Neural progenitor cell (in vitro differentiated cells): ENCODE measurements at regions not wholly inside any gene's neighbourhood (a gene's known extent, or its start where the extent isn't known, plus 50 kb on each side); places are given as distances from the start of the nearest gene placed in this dataset.
A peak's percentile ranks its signal among the peaks of the same experiment; 100 is the strongest.

Source experiments
- DNase-seq: peaks from one replicate; pipeline ENCODE4 v3.0.0-alpha.2; 2016; ENCODE audit warnings: low spot score
- H2AFZ ChIP-seq: fragments of 200-600 bp; sonication (generic); replicated peaks from 2 replicates; pipeline ENCODE4 v1.6.1; 2016; ENCODE audit warnings: antibody characterized with exemption
- H3F3A ChIP-seq: fragments of 200-600 bp; sonication (generic); 2 replicates; pipeline ENCODE4 v1.6.1; 2016; ENCODE audit warnings: antibody characterized with exemption, low read depth
- H3K27ac ChIP-seq: fragments of 200-600 bp; sonication (generic); 2 replicates; pipeline ENCODE4 v1.5.1; 2016; ENCODE audit warnings: mild to moderate bottlenecking
- H3K27me3 ChIP-seq: fragments of 200-600 bp; sonication (generic); 2 replicates; pipeline ENCODE4 v1.6.1; 2016; ENCODE audit warnings: mild to moderate bottlenecking, moderate library complexity
- H3K36me3 ChIP-seq: fragments of 200-600 bp; sonication (generic); 2 replicates; pipeline ENCODE4 v1.5.1; 2016
- H3K4me1 ChIP-seq: fragments of 200-600 bp; sonication (generic); 2 replicates; pipeline ENCODE4 v1.6.1; 2016; ENCODE audit warnings: mixed run types
- H3K4me2 ChIP-seq: fragments of 200-600 bp; sonication (generic); 2 replicates; pipeline ENCODE4 v1.6.1; 2016
- H3K4me3 ChIP-seq: fragments of 200-600 bp; sonication (generic); 2 replicates; pipeline ENCODE4 v1.5.1; 2016
- H3K79me2 ChIP-seq: fragments of 200-600 bp; sonication (generic); 2 replicates; pipeline ENCODE4 v1.6.1; 2016; ENCODE audit warnings: low read depth
- H3K9ac ChIP-seq: fragments of 200-600 bp; sonication (generic); 2 replicates; pipeline ENCODE4 v1.6.1; 2016
- H3K9me3 ChIP-seq: fragments of 200-600 bp; sonication (generic); 2 replicates; pipeline ENCODE4 v1.5.1; 2016; ENCODE audit warnings: low read depth
- H4K20me1 ChIP-seq: fragments of 200-600 bp; sonication (generic); 2 replicates; pipeline ENCODE4 v1.6.1; 2016; ENCODE audit warnings: low read depth
- H3K27ac Mint-ChIP-seq: 3 replicates; pipeline ENCODE4 v1.8.0; 2021; ENCODE audit warnings: mixed read lengths
- H3K27me3 Mint-ChIP-seq: 2 replicates; pipeline ENCODE4 v1.8.0; 2022; ENCODE audit warnings: low read depth, mild to moderate bottlenecking, inconsistent platforms, moderate library complexity, mixed read lengths; ENCODE audit not compliant: insufficient read depth
- H3K36me3 Mint-ChIP-seq: 3 replicates; pipeline ENCODE4 v1.8.0; 2021; ENCODE audit warnings: mixed read lengths
- H3K4me1 Mint-ChIP-seq: 3 replicates; pipeline ENCODE4 v1.8.0; 2021; ENCODE audit warnings: mixed read lengths
- H3K4me3 Mint-ChIP-seq: 3 replicates; pipeline ENCODE4 v1.8.0; 2021; ENCODE audit warnings: mild to moderate bottlenecking, moderate library complexity, mixed read lengths
- H3K9me3 Mint-ChIP-seq: 3 replicates; pipeline ENCODE4 v1.8.0; 2020; ENCODE audit warnings: mixed read lengths
- EZH2 ChIP-seq: fragments of 200-600 bp; sonication (generic); IDR thresholded peaks from 2 replicates; pipeline ENCODE4 v1.6.1; 2017; ENCODE audit warnings: antibody characterized with exemption, mild to moderate bottlenecking, moderate library complexity
- EZH2phosphoT487 ChIP-seq: fragments of 200-600 bp; sonication (generic); IDR thresholded peaks from 2 replicates; pipeline ENCODE4 v1.6.1; 2017; ENCODE audit warnings: antibody characterized with exemption
- TF ChIP-seq, protein P1 (sequence below): fragments of 200-600 bp; sonication (generic); IDR thresholded peaks from 2 replicates; pipeline ENCODE4 v1.5.1; 2017; ENCODE audit warnings: antibody characterized with exemption, mild to moderate bottlenecking

DNA sequence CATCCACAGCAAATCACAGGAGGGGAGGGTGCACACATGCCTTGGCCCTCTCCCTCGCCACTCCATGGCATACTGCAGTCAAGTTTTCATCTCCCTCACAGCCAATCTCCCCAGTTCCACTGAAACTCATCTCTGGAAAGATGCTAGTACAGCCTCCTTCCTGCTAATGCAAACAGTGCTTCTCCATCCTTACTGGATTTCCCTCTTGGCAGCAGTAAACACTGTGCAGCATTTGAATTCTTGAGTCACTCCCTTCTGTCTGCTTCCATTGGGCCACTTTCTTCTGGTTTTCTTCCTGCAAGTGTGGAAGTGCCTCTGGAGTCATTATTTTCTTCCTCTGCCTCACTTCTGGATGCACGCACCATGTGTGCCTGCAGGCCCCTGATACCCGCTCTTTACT lies 460.3 kb downstream of the QKI start:
- H2AFZ ChIP-seq = peak overlapping the region; percentile 10
- H3K4me2 ChIP-seq = no peak overlapping the region
- H3K27me3 ChIP-seq = no peaks in the 10 kb centered on the region
- no peak overlapping the region for H3K4me3 ChIP-seq
- no peak overlapping the region for H3K27ac ChIP-seq
- no peaks in the 10 kb centered on the region for H4K20me1 ChIP-seq
- Mint-ChIP-seq H3K27ac (no peak overlapping the region), H3K4me3 (no peak overlapping the region), H3K36me3 (no peaks in the 10 kb centered on the region), H3K9me3 (peaks cover 5% of the 10 kb centered on the region), H3K4me1 (no peaks in the 10 kb centered on the region), H3K27me3 (peaks cover 3% of the 10 kb centered on the region)
- no peaks in the 10 kb centered on the region for H3K79me2 ChIP-seq
- peaks cover 6% of the 10 kb centered on the region for H3K4me1 ChIP-seq
- DNase-seq = no peak
- H3K36me3 ChIP-seq = no peaks in the 10 kb centered on the region
- no peaks in the 10 kb centered on the region for H3K9me3 ChIP-seq
- TF ChIP-seq EZH2phosphoT487 = no peak
- TF ChIP-seq, protein P1, sequence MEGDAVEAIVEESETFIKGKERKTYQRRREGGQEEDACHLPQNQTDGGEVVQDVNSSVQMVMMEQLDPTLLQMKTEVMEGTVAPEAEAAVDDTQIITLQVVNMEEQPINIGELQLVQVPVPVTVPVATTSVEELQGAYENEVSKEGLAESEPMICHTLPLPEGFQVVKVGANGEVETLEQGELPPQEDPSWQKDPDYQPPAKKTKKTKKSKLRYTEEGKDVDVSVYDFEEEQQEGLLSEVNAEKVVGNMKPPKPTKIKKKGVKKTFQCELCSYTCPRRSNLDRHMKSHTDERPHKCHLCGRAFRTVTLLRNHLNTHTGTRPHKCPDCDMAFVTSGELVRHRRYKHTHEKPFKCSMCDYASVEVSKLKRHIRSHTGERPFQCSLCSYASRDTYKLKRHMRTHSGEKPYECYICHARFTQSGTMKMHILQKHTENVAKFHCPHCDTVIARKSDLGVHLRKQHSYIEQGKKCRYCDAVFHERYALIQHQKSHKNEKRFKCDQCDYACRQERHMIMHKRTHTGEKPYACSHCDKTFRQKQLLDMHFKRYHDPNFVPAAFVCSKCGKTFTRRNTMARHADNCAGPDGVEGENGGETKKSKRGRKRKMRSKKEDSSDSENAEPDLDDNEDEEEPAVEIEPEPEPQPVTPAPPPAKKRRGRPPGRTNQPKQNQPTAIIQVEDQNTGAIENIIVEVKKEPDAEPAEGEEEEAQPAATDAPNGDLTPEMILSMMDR = no peak
- TF ChIP-seq EZH2 = no peak
- no peak overlapping the region for H3K9ac ChIP-seq
- no peaks in the 10 kb centered on the region for H3F3A ChIP-seq

DNA sequence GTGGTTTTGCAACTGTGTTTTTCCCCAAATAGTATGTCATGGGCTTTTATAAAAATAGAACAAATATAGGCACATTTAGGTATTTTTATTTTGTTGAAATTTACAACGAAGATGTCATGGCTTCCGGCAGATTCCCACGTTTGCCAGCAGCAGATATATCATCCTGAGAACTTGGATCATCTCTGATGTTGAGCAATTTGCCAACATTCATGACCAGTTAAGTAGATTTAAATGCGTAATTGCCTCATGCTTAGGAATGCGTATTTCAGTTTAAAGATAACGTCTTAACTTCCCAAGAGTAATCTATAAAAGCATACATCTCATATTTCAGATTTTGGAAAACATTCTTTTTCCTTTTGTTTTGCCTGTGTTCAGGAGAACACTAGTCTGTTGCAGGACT lies 457.8 kb downstream of the QKI start:
- DNase-seq = no peak
- H3K36me3 Mint-ChIP-seq = no peaks in the 10 kb centered on the region
- Histone ChIP-seq H3K4me3 (no peak overlapping the region), H2AFZ (no peak overlapping the region), H3K9ac (no peak overlapping the region), H3K4me2 (no peak overlapping the region), H3K36me3 (no peaks in the 10 kb centered on the region), H3K27me3 (no peaks in the 10 kb centered on the region), H3K79me2 (no peaks in the 10 kb centered on the region), H3F3A (no peaks in the 10 kb centered on the region), H3K4me1 (peaks cover 6% of the 10 kb centered on the region), H4K20me1 (no peaks in the 10 kb centered on the region), H3K27ac (no peak overlapping the region), H3K9me3 (no peaks in the 10 kb centered on the region)
- H3K27me3 Mint-ChIP-seq = peaks cover 3% of the 10 kb centered on the region
- no peaks in the 10 kb centered on the region for H3K4me1 Mint-ChIP-seq
- TF ChIP-seq, protein P1 = no peak
- TF ChIP-seq EZH2 (no peak), EZH2phosphoT487 (no peak)
- H3K27ac Mint-ChIP-seq = no peak overlapping the region
- H3K4me3 Mint-ChIP-seq = no peak overlapping the region
- H3K9me3 Mint-ChIP-seq = peaks cover 5% of the 10 kb centered on the region

DNA sequence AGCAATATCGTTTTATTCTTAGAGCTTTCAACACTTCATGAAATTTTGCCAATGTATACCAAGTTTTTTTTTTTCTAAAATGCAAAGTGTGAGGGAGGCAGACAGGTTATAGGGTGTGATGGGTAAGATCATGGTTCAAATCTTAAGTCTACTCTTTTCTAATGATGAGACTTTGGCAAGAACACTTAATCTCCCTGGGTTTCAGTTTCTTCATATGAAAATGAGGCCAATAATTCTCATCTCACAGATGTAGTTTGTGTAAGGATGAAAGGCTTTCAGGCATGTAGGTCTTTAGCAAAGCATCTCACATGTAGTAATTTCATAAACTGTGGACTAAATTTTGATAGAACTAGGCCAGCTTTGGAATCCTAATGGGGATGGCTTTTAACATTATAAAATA lies 457.1 kb downstream of the QKI start:
- Mint-ChIP-seq H3K4me1 (peaks cover 3% of the 10 kb centered on the region), H3K4me3 (no peak overlapping the region), H3K27ac (no peak overlapping the region), H3K36me3 (no peaks in the 10 kb centered on the region), H3K9me3 (peaks cover 5% of the 10 kb centered on the region), H3K27me3 (peaks cover 3% of the 10 kb centered on the region)
- H3F3A ChIP-seq = no peaks in the 10 kb centered on the region
- H3K36me3 ChIP-seq = no peaks in the 10 kb centered on the region
- no peaks in the 10 kb centered on the region for H3K79me2 ChIP-seq
- no peaks in the 10 kb centered on the region for H4K20me1 ChIP-seq
- no peak overlapping the region for H3K9ac ChIP-seq
- H3K4me1 ChIP-seq = peaks cover 6% of the 10 kb centered on the region
- DNase-seq = no peak
- TF ChIP-seq, protein P1 = no peak
- TF ChIP-seq EZH2 (no peak), EZH2phosphoT487 (no peak)
- no peak overlapping the region for H2AFZ ChIP-seq
- H3K4me3 ChIP-seq = no peak overlapping the region
- no peak overlapping the region for H3K4me2 ChIP-seq
- H3K9me3 ChIP-seq = no peaks in the 10 kb centered on the region
- no peak overlapping the region for H3K27ac ChIP-seq
- H3K27me3 ChIP-seq = no peaks in the 10 kb centered on the region
